ENCODE measurements at regions not wholly inside any gene's neighbourhood (a gene's known extent, or its start where the extent isn't known, plus 50 kb on each side); places are given as distances from the start of the nearest gene placed in this dataset.

- Histone ChIP-seq H3K79me2 (ENCODE audit: insufficient read depth) (no peaks in the 10 kb centered on the region), H4K20me1 (ENCODE audit: insufficient read depth) (no peaks in the 10 kb centered on the region), H3F3A (ENCODE audit: insufficient read depth) (no peaks in the 10 kb centered on the region), H3K4me3 (no peak overlapping the region), H3K9me3 (ENCODE audit: low read depth) (no peaks in the 10 kb centered on the region), H3K27me3 (replicated peaks; ENCODE audit: insufficient read depth) (0 out of 2 replicates have a peak, but pooled peaks cover 2% of the 10 kb centered on the region), H3K9ac (no peak overlapping the region), H3K4me1 (ENCODE audit: insufficient read depth) (no peaks in the 10 kb centered on the region), H3K36me3 (ENCODE audit: low read depth) (no peaks in the 10 kb centered on the region), H3K9me2 (ENCODE audit: insufficient read depth) (no peaks in the 10 kb centered on the region), H3K27ac (no peak overlapping the region), H2AFZ (no peak overlapping the region), H3K4me2 (ENCODE audit: unreplicated experiment) (no peak overlapping the region)
- in situ Hi-C loops (cut with MboI): no loop called here
- WGBS, 2 experiments (ENCODE audit: low coverage in 1 of 2, low lambda C conversion rate in 2 of 2, missing lambda C conversion rate in 2 of 2): 68 to 71% methylated on average over 4 of the region's 4 CpGs
- DNase-seq: no peak
- TF ChIP-seq EZH2phosphoT487 (IDR thresholded peaks at IDR 0.05; ENCODE audit: insufficient read depth, low read depth): no peak
- no peak for TF ChIP-seq EZH2 (IDR thresholded peaks at IDR 0.05; ENCODE audit: insufficient read depth, poor library complexity, severe bottlenecking)
Observed at GRCh38 chr10:10327934-10328333, 689.7 kb upstream of the CELF2 start.

GRCh38 chr10:10330418-10330817 lies 687.3 kb upstream of the CELF2 start:
- no peaks in the 10 kb centered on the region for H3F3A ChIP-seq (ENCODE audit: insufficient read depth)
- DNase-seq: no peak
- no peak overlapping the region for H3K4me2 ChIP-seq (ENCODE audit: unreplicated experiment)
- H3K4me3 ChIP-seq: no peak overlapping the region
- 0 out of 2 replicates have a peak, but pooled peaks cover 2% of the 10 kb centered on the region for H3K27me3 ChIP-seq (replicated peaks; ENCODE audit: insufficient read depth)
- H2AFZ ChIP-seq: no peak overlapping the region
- no peaks in the 10 kb centered on the region for H4K20me1 ChIP-seq (ENCODE audit: insufficient read depth)
- no peaks in the 10 kb centered on the region for H3K4me1 ChIP-seq (ENCODE audit: insufficient read depth)
- 31 to 35% methylated on average over 5 of the region's 5 CpGs for WGBS, 2 experiments (ENCODE audit: low coverage in 1 of 2, low lambda C conversion rate in 2 of 2, missing lambda C conversion rate in 2 of 2)
- no peaks in the 10 kb centered on the region for H3K9me2 ChIP-seq (ENCODE audit: insufficient read depth)
- in situ Hi-C loops (cut with MboI): no loop called here
- no peaks in the 10 kb centered on the region for H3K36me3 ChIP-seq (ENCODE audit: low read depth)
- no peak overlapping the region for H3K27ac ChIP-seq
- H3K79me2 ChIP-seq (ENCODE audit: insufficient read depth): no peaks in the 10 kb centered on the region
- no peaks in the 10 kb centered on the region for H3K9me3 ChIP-seq (ENCODE audit: low read depth)
- no peak overlapping the region for H3K9ac ChIP-seq
- no peak for TF ChIP-seq EZH2phosphoT487 (IDR thresholded peaks at IDR 0.05; ENCODE audit: insufficient read depth, low read depth)
- no peak for TF ChIP-seq EZH2 (IDR thresholded peaks at IDR 0.05; ENCODE audit: insufficient read depth, poor library complexity, severe bottlenecking)

- 24 to 35% methylated on average over 2 of the region's 2 CpGs for WGBS, 2 experiments (ENCODE audit: low coverage in 1 of 2, low lambda C conversion rate in 2 of 2, missing lambda C conversion rate in 2 of 2)
- no peak for DNase-seq
Observed at GRCh38 chr10:10332786-10333185, 684.9 kb upstream of the CELF2 start.

GRCh38 chr10:10333622-10334021 lies 684.0 kb upstream of the CELF2 start:
- no peaks in the 10 kb centered on the region for H3K4me1 ChIP-seq (ENCODE audit: insufficient read depth)
- no peak overlapping the region for H3K9ac ChIP-seq
- no peaks in the 10 kb centered on the region for H3K9me2 ChIP-seq (ENCODE audit: insufficient read depth)
- no peak overlapping the region for H3K4me2 ChIP-seq (ENCODE audit: unreplicated experiment)
- 0 out of 2 replicates have a peak, but pooled peaks cover 2% of the 10 kb centered on the region for H3K27me3 ChIP-seq (replicated peaks; ENCODE audit: insufficient read depth)
- H3F3A ChIP-seq (ENCODE audit: insufficient read depth): no peaks in the 10 kb centered on the region
- no peak overlapping the region for H3K4me3 ChIP-seq
- 47 to 57% methylated on average over 4 of the region's 4 CpGs for WGBS, 2 experiments (ENCODE audit: low coverage in 1 of 2, low lambda C conversion rate in 2 of 2, missing lambda C conversion rate in 2 of 2)
- no peak overlapping the region for H2AFZ ChIP-seq
- H3K9me3 ChIP-seq (ENCODE audit: low read depth): no peaks in the 10 kb centered on the region
- H3K27ac ChIP-seq: no peak overlapping the region
- no peaks in the 10 kb centered on the region for H3K79me2 ChIP-seq (ENCODE audit: insufficient read depth)
- in situ Hi-C loops (cut with MboI): no loop called here
- no peaks in the 10 kb centered on the region for H4K20me1 ChIP-seq (ENCODE audit: insufficient read depth)
- TF ChIP-seq EZH2 (IDR thresholded peaks at IDR 0.05; ENCODE audit: insufficient read depth, poor library complexity, severe bottlenecking): no peak
- TF ChIP-seq EZH2phosphoT487 (IDR thresholded peaks at IDR 0.05; ENCODE audit: insufficient read depth, low read depth): no peak
- no peak for DNase-seq
- no peaks in the 10 kb centered on the region for H3K36me3 ChIP-seq (ENCODE audit: low read depth)

More at GRCh38 chr10:10332786-10333185, 684.9 kb upstream of the CELF2 start:
- H3K9me3 ChIP-seq (ENCODE audit: low read depth): no peaks in the 10 kb centered on the region
- no peaks in the 10 kb centered on the region for H3K4me1 ChIP-seq (ENCODE audit: insufficient read depth)
- no peaks in the 10 kb centered on the region for H3F3A ChIP-seq (ENCODE audit: insufficient read depth)
- H3K9me2 ChIP-seq (ENCODE audit: insufficient read depth): no peaks in the 10 kb centered on the region
- H4K20me1 ChIP-seq (ENCODE audit: insufficient read depth): no peaks in the 10 kb centered on the region
- TF ChIP-seq EZH2phosphoT487 (IDR thresholded peaks at IDR 0.05; ENCODE audit: insufficient read depth, low read depth) (no peak), EZH2 (IDR thresholded peaks at IDR 0.05; ENCODE audit: insufficient read depth, poor library complexity, severe bottlenecking) (no peak)
- 0 out of 2 replicates have a peak, but pooled peaks cover 2% of the 10 kb centered on the region for H3K27me3 ChIP-seq (replicated peaks; ENCODE audit: insufficient read depth)
- H2AFZ ChIP-seq: no peak overlapping the region
- no peak overlapping the region for H3K4me2 ChIP-seq (ENCODE audit: unreplicated experiment)
- no peak overlapping the region for H3K27ac ChIP-seq
- no peaks in the 10 kb centered on the region for H3K79me2 ChIP-seq (ENCODE audit: insufficient read depth)
- H3K36me3 ChIP-seq (ENCODE audit: low read depth): no peaks in the 10 kb centered on the region
- H3K9ac ChIP-seq: no peak overlapping the region
- no peak overlapping the region for H3K4me3 ChIP-seq
- in situ Hi-C loops (cut with MboI): no loop called here

GRCh38 chr10:10338339-10338738 lies 679.3 kb upstream of the CELF2 start:
- 51 to 67% methylated on average over 5 of the region's 5 CpGs for WGBS, 2 experiments (ENCODE audit: low coverage in 1 of 2, low lambda C conversion rate in 2 of 2, missing lambda C conversion rate in 2 of 2)
- Histone ChIP-seq H3K36me3 (ENCODE audit: low read depth) (no peaks in the 10 kb centered on the region), H3K9me2 (ENCODE audit: insufficient read depth) (no peaks in the 10 kb centered on the region), H3K9ac (no peak overlapping the region), H3K4me1 (ENCODE audit: insufficient read depth) (no peaks in the 10 kb centered on the region), H3K79me2 (ENCODE audit: insufficient read depth) (no peaks in the 10 kb centered on the region), H3K27me3 (replicated peaks; ENCODE audit: insufficient read depth) (no peaks in the 10 kb centered on the region), H3K27ac (no peak overlapping the region), H2AFZ (no peak overlapping the region), H3F3A (ENCODE audit: insufficient read depth) (no peaks in the 10 kb centered on the region), H3K4me2 (ENCODE audit: unreplicated experiment) (no peak overlapping the region), H4K20me1 (ENCODE audit: insufficient read depth) (no peaks in the 10 kb centered on the region), H3K9me3 (ENCODE audit: low read depth) (no peaks in the 10 kb centered on the region), H3K4me3 (no peak overlapping the region)
- no peak for DNase-seq
- TF ChIP-seq EZH2phosphoT487 (IDR thresholded peaks at IDR 0.05; ENCODE audit: insufficient read depth, low read depth) (no peak), EZH2 (IDR thresholded peaks at IDR 0.05; ENCODE audit: insufficient read depth, poor library complexity, severe bottlenecking) (no peak)
- in situ Hi-C loops (cut with MboI): no loop called here
